GM19467 (cell line): ENCODE measurements at regions not wholly inside any gene's neighbourhood (a gene's known extent, or its start where the extent isn't known, plus 50 kb on each side); places are given as distances from the start of the nearest gene placed in this dataset.

Source experiments
- ATAC-seq: cut with Tn5 transposase; IDR thresholded peaks from one replicate; pipeline ENCODE4 v1.9.1; 2021; ENCODE audit warnings: mild to moderate bottlenecking, moderate library complexity; ENCODE audit not compliant: unreplicated experiment

DNA sequence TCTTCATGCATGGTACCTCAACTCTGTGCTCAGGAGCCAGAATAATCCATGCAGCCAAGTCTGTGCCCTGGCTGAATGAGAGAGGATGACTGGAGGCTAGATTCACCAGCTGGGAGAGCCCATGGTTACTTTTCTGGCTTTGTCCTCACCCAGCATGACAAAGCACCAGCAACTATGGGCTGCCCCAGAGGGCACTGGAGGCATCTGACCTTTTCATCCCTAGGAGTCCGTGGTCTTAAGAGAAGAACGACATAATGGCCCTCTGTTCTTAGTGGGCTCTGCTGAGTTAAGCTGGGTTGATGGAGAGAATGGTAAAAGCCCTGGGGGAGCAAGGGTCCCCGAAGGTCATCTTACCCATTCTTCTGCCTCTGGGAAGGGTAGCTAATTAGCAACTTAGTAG is 54.6 kb upstream of the TNP1 start:
- no peak for ATAC-seq

- ATAC-seq, result no peak
Observed at GRCh38 chr2:216911886-216912285, 52.0 kb upstream of the TNP1 start.

DNA sequence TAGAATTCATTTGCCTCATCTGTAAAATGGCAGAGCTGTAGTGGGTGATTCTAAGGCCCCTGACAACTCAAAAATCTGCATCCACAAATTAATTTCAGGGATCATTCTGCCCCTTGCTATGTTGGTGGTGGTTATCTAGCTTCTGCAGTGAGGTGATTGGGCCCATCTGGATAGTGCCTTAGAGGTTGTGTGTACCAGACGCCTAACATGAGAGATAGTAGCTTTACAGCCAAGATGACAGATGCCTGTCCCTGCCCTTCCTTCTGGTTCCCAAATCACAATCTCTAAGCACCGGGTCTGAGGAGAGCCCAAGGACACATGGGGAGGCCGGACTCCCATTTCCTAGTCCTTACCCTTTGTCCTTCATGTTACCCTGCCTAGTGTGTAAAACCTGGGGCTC is 51.1 kb upstream of the TNP1 start:
- no peak for ATAC-seq

DNA sequence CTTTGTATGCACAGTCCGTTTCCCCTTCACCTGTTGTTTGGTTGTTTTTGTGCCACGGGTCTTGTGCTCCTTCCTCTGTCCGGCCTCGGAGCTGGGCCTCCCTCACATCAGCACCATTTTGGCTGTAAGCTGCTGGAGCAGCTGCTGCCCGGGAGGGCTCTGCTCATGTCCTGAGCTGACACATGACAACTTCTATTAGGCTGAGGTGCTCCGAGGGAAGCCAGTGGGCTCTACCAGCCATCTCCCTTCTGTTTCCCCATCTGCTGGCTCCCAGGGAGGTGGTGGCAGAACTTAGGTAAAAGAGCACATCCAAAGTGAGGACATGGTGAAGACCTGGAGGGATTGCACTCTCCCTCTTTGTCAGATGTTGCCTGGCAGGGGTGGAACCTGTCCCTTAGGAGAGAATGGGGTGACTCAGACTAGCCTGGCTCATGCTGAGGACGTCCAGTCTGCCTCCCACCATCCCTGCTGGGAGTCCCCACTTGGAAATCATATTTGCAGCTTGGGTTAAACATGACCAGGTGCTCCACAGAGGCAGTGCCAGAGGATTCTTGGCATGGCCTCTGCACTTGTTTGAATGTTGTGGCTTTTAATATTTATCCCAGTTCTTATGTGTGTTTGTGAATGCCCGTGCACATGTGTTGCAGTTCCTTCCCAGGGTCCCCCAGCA is 49.8 kb upstream of the TNP1 start:
- ATAC-seq, result no peak
